ENCODE measurements at regions not wholly inside any gene's neighbourhood (a gene's known extent, or its start where the extent isn't known, plus 50 kb on each side); places are given as distances from the start of the nearest gene placed in this dataset.

DNA sequence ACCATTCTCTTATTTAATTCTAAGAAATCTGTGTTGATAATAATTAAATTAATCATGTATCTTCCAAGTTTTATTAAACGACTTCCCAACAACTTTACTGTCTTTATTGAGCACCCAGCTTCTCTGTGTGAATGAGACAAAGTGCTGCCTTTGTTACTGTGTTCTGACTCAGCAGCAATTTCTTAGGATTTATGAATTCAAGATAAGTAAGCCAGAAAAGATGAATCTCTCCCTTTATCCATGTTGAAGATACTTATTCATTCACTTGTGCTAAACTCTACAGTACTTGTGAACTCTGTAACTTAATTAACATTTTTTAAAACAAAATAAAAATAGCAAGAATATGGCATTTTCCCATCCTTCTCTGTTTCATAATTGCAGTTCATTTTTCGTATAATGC, 1403.3 kb upstream of the DDX18 start:
- no peaks in the 10 kb centered on the region for H3K4me1 ChIP-seq
- no peak overlapping the region for H3K4me3 ChIP-seq
- CTCF ChIA-PET, result no interaction called here
- TF ChIP-seq, protein P1, sequence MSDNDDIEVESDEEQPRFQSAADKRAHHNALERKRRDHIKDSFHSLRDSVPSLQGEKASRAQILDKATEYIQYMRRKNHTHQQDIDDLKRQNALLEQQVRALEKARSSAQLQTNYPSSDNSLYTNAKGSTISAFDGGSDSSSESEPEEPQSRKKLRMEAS (IDR thresholded peaks at IDR 0.05), result no peak
- TF ChIP-seq RAD21 (conservative IDR thresholded peaks at IDR 0.05 in 1 of 2, IDR thresholded peaks at IDR 0.05 in 1 of 2), result no peak
- TF ChIP-seq ESRRA (IDR thresholded peaks at IDR 0.05; ENCODE audit: borderline replicate concordance, low read length), result no peak
- no peak for TF ChIP-seq RFX5 (IDR thresholded peaks at IDR 0.05)
- TF ChIP-seq PHF8 (IDR thresholded peaks at IDR 0.05; ENCODE audit: borderline replicate concordance, low read depth), result no peak
- TF ChIP-seq, protein P2, sequence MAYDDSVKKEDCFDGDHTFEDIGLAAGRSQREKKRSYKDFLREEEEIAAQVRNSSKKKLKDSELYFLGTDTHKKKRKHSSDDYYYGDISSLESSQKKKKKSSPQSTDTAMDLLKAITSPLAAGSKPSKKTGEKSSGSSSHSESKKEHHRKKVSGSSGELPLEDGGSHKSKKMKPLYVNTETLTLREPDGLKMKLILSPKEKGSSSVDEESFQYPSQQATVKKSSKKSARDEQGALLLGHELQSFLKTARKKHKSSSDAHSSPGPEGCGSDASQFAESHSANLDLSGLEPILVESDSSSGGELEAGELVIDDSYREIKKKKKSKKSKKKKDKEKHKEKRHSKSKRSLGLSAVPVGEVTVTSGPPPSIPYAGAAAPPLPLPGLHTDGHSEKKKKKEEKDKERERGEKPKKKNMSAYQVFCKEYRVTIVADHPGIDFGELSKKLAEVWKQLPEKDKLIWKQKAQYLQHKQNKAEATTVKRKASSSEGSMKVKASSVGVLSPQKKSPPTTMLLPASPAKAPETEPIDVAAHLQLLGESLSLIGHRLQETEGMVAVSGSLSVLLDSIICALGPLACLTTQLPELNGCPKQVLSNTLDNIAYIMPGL (CRISPR knock-in tag; IDR thresholded peaks at IDR 0.05; ENCODE audit: borderline replicate concordance), result no peak
- no peak for TF ChIP-seq E2F6 (IDR thresholded peaks at IDR 0.05; ENCODE audit: borderline replicate concordance, low read depth)
- TF ChIP-seq, protein P3, sequence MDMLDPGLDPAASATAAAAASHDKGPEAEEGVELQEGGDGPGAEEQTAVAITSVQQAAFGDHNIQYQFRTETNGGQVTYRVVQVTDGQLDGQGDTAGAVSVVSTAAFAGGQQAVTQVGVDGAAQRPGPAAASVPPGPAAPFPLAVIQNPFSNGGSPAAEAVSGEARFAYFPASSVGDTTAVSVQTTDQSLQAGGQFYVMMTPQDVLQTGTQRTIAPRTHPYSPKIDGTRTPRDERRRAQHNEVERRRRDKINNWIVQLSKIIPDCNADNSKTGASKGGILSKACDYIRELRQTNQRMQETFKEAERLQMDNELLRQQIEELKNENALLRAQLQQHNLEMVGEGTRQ (IDR thresholded peaks at IDR 0.05), result no peak
- no peak for TF ChIP-seq RCOR1 (IDR thresholded peaks at IDR 0.05; ENCODE audit: low read depth, low read length)
- no peak for TF ChIP-seq PBX3 (IDR thresholded peaks at IDR 0.05)
- TF ChIP-seq MYC (IDR thresholded peaks at IDR 0.05; ENCODE audit: borderline replicate concordance, low read length), result no peak
- no peak for TF ChIP-seq KDM5A (IDR thresholded peaks at IDR 0.05)
- no peak for TF ChIP-seq CEBPB (IDR thresholded peaks at IDR 0.05)
- TF ChIP-seq HDAC2 (IDR thresholded peaks at IDR 0.05), result no peak
- TF ChIP-seq MAZ (IDR thresholded peaks at IDR 0.05; ENCODE audit: borderline replicate concordance, low read depth, low read length), result no peak
- TF ChIP-seq FOSB (CRISPR knock-in tag; IDR thresholded peaks at IDR 0.05), result no peak
- no peak for TF ChIP-seq TP53 (CRISPR knock-in tag; IDR thresholded peaks at IDR 0.05)
- no peak for TF ChIP-seq KDM1A (IDR thresholded peaks at IDR 0.05; ENCODE audit: low read depth)
- TF ChIP-seq HEYL (CRISPR knock-in tag; IDR thresholded peaks at IDR 0.05), result no peak
- TF ChIP-seq SREBF2 (IDR thresholded peaks at IDR 0.05), result no peak
- FAIRE-seq (no peak), ATAC-seq (no peak), DNase-seq (ENCODE audit: low read depth in 1 of 2, low spot score in 1 of 2) (no peak)
- H3K9me3 ChIP-seq, result peaks cover 2% of the 10 kb centered on the region; the same call in 1 of the 3 replicates
- 0% methylated on average over 2 of the region's 2 CpGs for WGBS (ENCODE audit: missing lambda C conversion rate)
- H3K27ac ChIP-seq, result no peak overlapping the region
- POLR2A ChIA-PET, result no interaction called here
- no peak overlapping the region for H3K4me2 ChIP-seq

DNA sequence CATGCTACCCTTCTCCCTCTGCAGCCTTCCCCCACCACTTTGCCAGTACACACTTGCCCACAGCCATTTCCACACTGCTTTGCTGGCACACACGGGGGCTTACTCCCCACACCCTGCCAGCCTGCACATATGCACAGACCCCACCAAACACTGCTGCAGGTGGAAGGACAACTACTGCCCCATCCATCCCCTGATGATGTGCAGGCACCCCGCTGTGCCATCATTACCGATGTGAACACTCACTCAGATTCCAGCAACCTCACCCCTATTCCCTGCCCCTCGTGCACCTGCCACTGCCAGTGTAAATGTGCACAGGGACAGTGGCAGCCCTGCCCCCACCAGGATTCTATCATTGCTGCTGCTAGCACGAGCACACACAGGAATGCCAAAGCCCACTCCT, 1400.8 kb upstream of the DDX18 start:
- Histone ChIP-seq H3K4me1 (no peaks in the 10 kb centered on the region), H3K4me3 (no peak overlapping the region), H3K4me2 (no peak overlapping the region), H3K27ac (no peak overlapping the region), H3K9me3 (0 out of 3 replicates have a peak, but pooled peaks cover 2% of the 10 kb centered on the region)
- CTCF ChIA-PET, result no interaction called here
- 1% methylated on average over 5 of the region's 5 CpGs for WGBS (ENCODE audit: missing lambda C conversion rate)
- DNase-seq (ENCODE audit: low read depth in 1 of 2, low spot score in 1 of 2), result no peak
- no peak for FAIRE-seq
- ATAC-seq, result no peak
- POLR2A ChIA-PET, result no interaction called here
- TF ChIP-seq PBX3 (IDR thresholded peaks at IDR 0.05), result no peak
- no peak for TF ChIP-seq CBX8 (IDR thresholded peaks at IDR 0.05)
- TF ChIP-seq FOSB (CRISPR knock-in tag; IDR thresholded peaks at IDR 0.05), result no peak
- TF ChIP-seq, protein P2 (CRISPR knock-in tag; IDR thresholded peaks at IDR 0.05; ENCODE audit: borderline replicate concordance), result no peak
- no peak for TF ChIP-seq ZNF302 (CRISPR knock-in tag; IDR thresholded peaks at IDR 0.05)
- no peak for TF ChIP-seq MAZ (IDR thresholded peaks at IDR 0.05; ENCODE audit: borderline replicate concordance, low read depth, low read length)
- TF ChIP-seq HOXB13 (CRISPR knock-in tag; IDR thresholded peaks at IDR 0.05; ENCODE audit: low read depth), result no peak
- no peak for TF ChIP-seq RFX5 (IDR thresholded peaks at IDR 0.05)
- no peak for TF ChIP-seq HOXA7 (CRISPR knock-in tag; IDR thresholded peaks at IDR 0.05)
- no peak for TF ChIP-seq ZSCAN20 (CRISPR knock-in tag; IDR thresholded peaks at IDR 0.05)
- TF ChIP-seq MYC (IDR thresholded peaks at IDR 0.05; ENCODE audit: borderline replicate concordance, low read length), result no peak
- TF ChIP-seq ZFP36 (IDR thresholded peaks at IDR 0.05; ENCODE audit: borderline replicate concordance, partially characterized antibody), result no peak
- TF ChIP-seq, protein P4, sequence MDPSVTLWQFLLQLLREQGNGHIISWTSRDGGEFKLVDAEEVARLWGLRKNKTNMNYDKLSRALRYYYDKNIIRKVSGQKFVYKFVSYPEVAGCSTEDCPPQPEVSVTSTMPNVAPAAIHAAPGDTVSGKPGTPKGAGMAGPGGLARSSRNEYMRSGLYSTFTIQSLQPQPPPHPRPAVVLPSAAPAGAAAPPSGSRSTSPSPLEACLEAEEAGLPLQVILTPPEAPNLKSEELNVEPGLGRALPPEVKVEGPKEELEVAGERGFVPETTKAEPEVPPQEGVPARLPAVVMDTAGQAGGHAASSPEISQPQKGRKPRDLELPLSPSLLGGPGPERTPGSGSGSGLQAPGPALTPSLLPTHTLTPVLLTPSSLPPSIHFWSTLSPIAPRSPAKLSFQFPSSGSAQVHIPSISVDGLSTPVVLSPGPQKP (IDR thresholded peaks at IDR 0.05; ENCODE audit: low read depth, low read length), result no peak
- no peak for TF ChIP-seq CBX2 (IDR thresholded peaks at IDR 0.05; ENCODE audit: borderline replicate concordance, low read depth)

Data from A549 (cell line).